Smooth muscle cell (in vitro differentiated cells): ENCODE measurements at regions not wholly inside any gene's neighbourhood (a gene's known extent, or its start where the extent isn't known, plus 50 kb on each side); places are given as distances from the start of the nearest gene placed in this dataset.

Experiments used
- DNase-seq: peaks from one replicate; lab custom pipeline; 2025; ENCODE audit not compliant: unreplicated experiment; lab: John Stamatoyannopoulos, UW
- H2AFZ ChIP-seq: fragments of 200-600 bp; sonication (generic); 2 replicates; pipeline ENCODE4 v1.6.0; 2016; ENCODE audit warnings: antibody characterized with exemption, low read depth, mild to moderate bottlenecking
- H3F3A ChIP-seq: fragments of 200-600 bp; sonication (generic); 2 replicates; pipeline ENCODE4 v1.6.0; 2017; ENCODE audit warnings: antibody characterized with exemption, low read depth
- H3K27ac ChIP-seq: fragments of 200-600 bp; sonication (generic); 2 replicates; pipeline ENCODE4 v1.5.1; 2016; ENCODE audit warnings: low read depth, mild to moderate bottlenecking
- H3K27me3 ChIP-seq: fragments of 200-600 bp; sonication (generic); 2 replicates; pipeline ENCODE4 v1.6.1; 2016; ENCODE audit warnings: low read depth, mild to moderate bottlenecking
- H3K36me3 ChIP-seq: fragments of 200-600 bp; sonication (generic); 2 replicates; pipeline ENCODE4 v1.5.1; 2016; ENCODE audit warnings: low read depth
- H3K4me1 ChIP-seq: fragments of 200-600 bp; sonication (generic); 2 replicates; pipeline ENCODE4 v1.5.1; 2016; ENCODE audit warnings: low read depth
- H3K4me2 ChIP-seq: fragments of 200-600 bp; sonication (generic); 2 replicates; pipeline ENCODE4 v1.6.0; 2016; ENCODE audit warnings: mild to moderate bottlenecking
- H3K4me3 ChIP-seq: fragments of 200-600 bp; sonication (generic); 2 replicates; pipeline ENCODE4 v1.5.1; 2016; ENCODE audit warnings: mild to moderate bottlenecking
- H3K79me2 ChIP-seq: fragments of 200-600 bp; sonication (generic); 2 replicates; pipeline ENCODE4 v1.6.0; 2016; ENCODE audit warnings: low read depth, mild to moderate bottlenecking
- H3K9ac ChIP-seq: fragments of 200-600 bp; sonication (generic); 2 replicates; pipeline ENCODE4 v1.6.0; 2016; ENCODE audit warnings: low read depth
- H3K9me3 ChIP-seq: fragments of 200-600 bp; sonication (generic); replicated peaks from 2 replicates; pipeline ENCODE4 v1.5.1; 2016; ENCODE audit warnings: low read depth
- H4K20me1 ChIP-seq: fragments of 200-600 bp; sonication (generic); 2 replicates; pipeline ENCODE4 v1.6.0; 2016; ENCODE audit warnings: low read depth
- CTCF ChIP-seq: fragments of 200-600 bp; sonication (generic); IDR thresholded peaks from 2 replicates; pipeline ENCODE4 v1.5.1; 2017; ENCODE audit warnings: borderline replicate concordance, mild to moderate bottlenecking, antibody characterized with exemption; ENCODE audit not compliant: insufficient read depth, poor library complexity, severe bottlenecking
- WGBS: methylation state at CpG from one replicate; pipeline ENCODE4 v1.1.7; 2016; ENCODE audit warnings: low lambda C conversion rate; 5-methylcytosine and 5-hydroxymethylcytosine counted together

GRCh38 chr2:238963161-238963970 is 115.5 kb downstream of the TWIST2 start:
- Histone ChIP-seq H3K4me2 (no peak overlapping the region), H3K9me3 (no peaks in the 10 kb centered on the region), H3K9ac (no peak overlapping the region), H3F3A (no peaks in the 10 kb centered on the region), H3K36me3 (no peaks in the 10 kb centered on the region), H3K27me3 (no peaks in the 10 kb centered on the region), H2AFZ (no peak overlapping the region), H3K27ac (no peak overlapping the region), H4K20me1 (no peaks in the 10 kb centered on the region), H3K4me3 (no peak overlapping the region), H3K79me2 (no peaks in the 10 kb centered on the region), H3K4me1 (no peaks in the 10 kb centered on the region)
- TF ChIP-seq CTCF, result no peak
- no peak for DNase-seq
- WGBS, result 79% methylated on average over 15 of the region's 15 CpGs

GRCh38 chr2:238963971-238964328 is 116.1 kb downstream of the TWIST2 start:
- Histone ChIP-seq H4K20me1 (no peaks in the 10 kb centered on the region), H3K4me1 (no peaks in the 10 kb centered on the region), H3K36me3 (no peaks in the 10 kb centered on the region), H3K27ac (no peak overlapping the region), H3K27me3 (no peaks in the 10 kb centered on the region), H2AFZ (no peak overlapping the region), H3K9ac (no peak overlapping the region), H3K4me2 (no peak overlapping the region), H3F3A (no peaks in the 10 kb centered on the region), H3K79me2 (no peaks in the 10 kb centered on the region), H3K9me3 (no peaks in the 10 kb centered on the region), H3K4me3 (no peak overlapping the region)
- no peak for DNase-seq
- no peak for TF ChIP-seq CTCF
- WGBS, result 93% methylated on average over 2 of the region's 2 CpGs

GRCh38 chr2:238964544-238965067 is 116.7 kb downstream of the TWIST2 start:
- 90% methylated on average over 11 of the region's 12 CpGs for WGBS
- H3K36me3 ChIP-seq, result no peaks in the 10 kb centered on the region
- H3F3A ChIP-seq, result no peaks in the 10 kb centered on the region
- H3K4me1 ChIP-seq, result no peaks in the 10 kb centered on the region
- H3K9ac ChIP-seq, result no peak overlapping the region
- no peak overlapping the region for H3K27ac ChIP-seq
- DNase-seq, result no peak
- no peaks in the 10 kb centered on the region for H3K79me2 ChIP-seq
- no peaks in the 10 kb centered on the region for H3K27me3 ChIP-seq
- no peaks in the 10 kb centered on the region for H3K9me3 ChIP-seq
- TF ChIP-seq CTCF, result no peak
- no peaks in the 10 kb centered on the region for H4K20me1 ChIP-seq
- H3K4me3 ChIP-seq, result no peak overlapping the region
- no peak overlapping the region for H3K4me2 ChIP-seq
- no peak overlapping the region for H2AFZ ChIP-seq
